WTC11 (cell line): ENCODE measurements at regions not wholly inside any gene's neighbourhood (a gene's known extent, or its start where the extent isn't known, plus 50 kb on each side); places are given as distances from the start of the nearest gene placed in this dataset.

Experiments used
- ATAC-seq: fragments of 200-7000 bp; cut with Tn5 transposase; 2 replicates; pipeline ENCODE4 v1.10.0; 2021; ENCODE audit warnings: mild to moderate bottlenecking, moderate library complexity
- CTCF ChIA-PET: fragments of 300-600 bp; sonication (Branson Sonifier 250); formaldehyde crosslinking; loops from one replicate; lab custom pipeline; 2021; ENCODE audit warnings: antibody characterized with exemption; lab: Charles Lee
- POLR2A ChIA-PET: fragments of 350-600 bp; sonication (Branson Sonifier 250); formaldehyde crosslinking; loops from one replicate; lab custom pipeline; 2021; ENCODE audit warnings: antibody characterized with exemption; lab: Charles Lee
- DNase-seq: peaks from one replicate; pipeline ENCODE4 v3.0.0; 2021; ENCODE audit warnings: low spot score
- H3K27ac Mint-ChIP-seq: 2 replicates; pipeline ENCODE4 v1.8.0; 2021; ENCODE audit warnings: mixed read lengths
- H3K27me3 Mint-ChIP-seq: 2 replicates; pipeline ENCODE4 v1.8.0; 2021; ENCODE audit warnings: low read depth, mild to moderate bottlenecking, moderate library complexity, mixed read lengths
- H3K36me3 Mint-ChIP-seq: 2 replicates; pipeline ENCODE4 v1.8.0; 2021; ENCODE audit warnings: mixed read lengths
- H3K4me1 Mint-ChIP-seq: 2 replicates; pipeline ENCODE4 v1.8.0; 2022; ENCODE audit warnings: mixed read lengths
- H3K4me3 Mint-ChIP-seq: 2 replicates; pipeline ENCODE4 v1.8.0; 2021; ENCODE audit warnings: mild to moderate bottlenecking, moderate library complexity, mixed read lengths
- H3K9me3 Mint-ChIP-seq: 2 replicates; pipeline ENCODE4 v1.8.0; 2021; ENCODE audit warnings: mixed read lengths
- ATF3 ChIP-seq: sonication (generic); formaldehyde crosslinking; conservative IDR thresholded peaks from 2 replicates; pipeline ENCODE4 v1.8.1; 2022; ENCODE audit warnings: mild to moderate bottlenecking, missing genetic modification reagents
- CBFB ChIP-seq: sonication (generic); formaldehyde crosslinking; IDR thresholded peaks from 2 replicates; pipeline ENCODE4 v1.8.1; 2022; ENCODE audit warnings: mild to moderate bottlenecking, low read depth, missing genetic modification reagents
- CREM ChIP-seq: sonication (generic); formaldehyde crosslinking; IDR thresholded peaks from 2 replicates; pipeline ENCODE4 v1.8.1; 2022; ENCODE audit warnings: mild to moderate bottlenecking, missing genetic modification reagents, moderate library complexity
- E2F4 ChIP-seq: sonication (generic); formaldehyde crosslinking; IDR thresholded peaks from 2 replicates; pipeline ENCODE4 v1.8.1; 2022; ENCODE audit warnings: low read depth, mild to moderate bottlenecking, moderate library complexity, missing genetic modification reagents, borderline replicate concordance
- ESRRA ChIP-seq: sonication (generic); formaldehyde crosslinking; IDR thresholded peaks from 2 replicates; pipeline ENCODE4 v1.8.1; 2022; ENCODE audit warnings: mild to moderate bottlenecking, missing genetic modification reagents, borderline replicate concordance
- GABPB1 ChIP-seq: sonication (generic); formaldehyde crosslinking; IDR thresholded peaks from 2 replicates; pipeline ENCODE4 v1.8.1; 2023; ENCODE audit warnings: mild to moderate bottlenecking, missing genetic modification reagents
- IRF2 ChIP-seq: sonication (generic); formaldehyde crosslinking; IDR thresholded peaks from 2 replicates; pipeline ENCODE4 v1.8.0; 2022; ENCODE audit warnings: low read depth, missing genetic modification reagents, borderline replicate concordance
- KAT7 ChIP-seq: sonication (generic); formaldehyde crosslinking; IDR thresholded peaks from 2 replicates; pipeline ENCODE4 v1.8.1; 2023; ENCODE audit warnings: missing genetic modification reagents, mild to moderate bottlenecking, borderline replicate concordance
- MAX ChIP-seq: sonication (generic); formaldehyde crosslinking; IDR thresholded peaks from 2 replicates; pipeline ENCODE4 v1.8.0; 2022; ENCODE audit warnings: mild to moderate bottlenecking, missing genetic modification reagents
- NFE2L1 ChIP-seq: sonication (generic); formaldehyde crosslinking; IDR thresholded peaks from 2 replicates; pipeline ENCODE4 v1.8.1; 2023; ENCODE audit warnings: missing genetic modification reagents
- PRDM15 ChIP-seq: sonication (generic); formaldehyde crosslinking; IDR thresholded peaks from 2 replicates; pipeline ENCODE4 v1.8.0; 2022; ENCODE audit warnings: missing genetic modification reagents
- RELA ChIP-seq: sonication (generic); formaldehyde crosslinking; IDR thresholded peaks from 2 replicates; pipeline ENCODE4 v1.8.1; 2022; ENCODE audit warnings: missing genetic modification reagents, mild to moderate bottlenecking, borderline replicate concordance
- RORB ChIP-seq: fragments of 250-450 bp; sonication (Bioruptor Pico); IDR thresholded peaks from 2 replicates; pipeline ENCODE4 v1.9.0; 2021; ENCODE audit warnings: mild to moderate bottlenecking
- SP1 ChIP-seq: sonication (generic); formaldehyde crosslinking; conservative IDR thresholded peaks from 2 replicates; pipeline ENCODE4 v1.8.1; 2022; ENCODE audit warnings: missing genetic modification reagents
- TCF7 ChIP-seq: sonication (generic); formaldehyde crosslinking; IDR thresholded peaks from 2 replicates; pipeline ENCODE4 v1.8.0; 2022; ENCODE audit warnings: mild to moderate bottlenecking, low read depth, missing genetic modification reagents, moderate library complexity
- TEAD1 ChIP-seq: sonication (generic); formaldehyde crosslinking; IDR thresholded peaks from 2 replicates; pipeline ENCODE4 v1.8.0; 2022; ENCODE audit warnings: mild to moderate bottlenecking, missing genetic modification reagents
- ZBTB21 ChIP-seq: sonication (generic); formaldehyde crosslinking; IDR thresholded peaks from 2 replicates; pipeline ENCODE4 v1.8.1; 2023; ENCODE audit warnings: mild to moderate bottlenecking, missing genetic modification reagents, borderline replicate concordance
- ZNF121 ChIP-seq: sonication (generic); formaldehyde crosslinking; IDR thresholded peaks from 2 replicates; pipeline ENCODE4 v1.8.0; 2023; ENCODE audit warnings: missing genetic modification reagents
- ZNF263 ChIP-seq: sonication (generic); formaldehyde crosslinking; IDR thresholded peaks from 2 replicates; pipeline ENCODE4 v1.8.1; 2022; ENCODE audit warnings: low read depth, mild to moderate bottlenecking, moderate library complexity, missing genetic modification reagents
- ZNF416 ChIP-seq: fragments of 250-450 bp; sonication (Bioruptor Pico); IDR thresholded peaks from 2 replicates; pipeline ENCODE4 v1.9.0; 2021; ENCODE audit warnings: mild to moderate bottlenecking, inconsistent platforms
- TF ChIP-seq, protein P1 (sequence below): sonication (generic); formaldehyde crosslinking; IDR thresholded peaks from 2 replicates; pipeline ENCODE4 v1.8.1; 2022; ENCODE audit warnings: mild to moderate bottlenecking, missing genetic modification reagents, moderate library complexity, borderline replicate concordance
- TF ChIP-seq, protein P2 (sequence below): sonication (generic); formaldehyde crosslinking; IDR thresholded peaks from 2 replicates; pipeline ENCODE4 v1.8.1; 2022; ENCODE audit warnings: low read depth, missing genetic modification reagents, borderline replicate concordance

DNA sequence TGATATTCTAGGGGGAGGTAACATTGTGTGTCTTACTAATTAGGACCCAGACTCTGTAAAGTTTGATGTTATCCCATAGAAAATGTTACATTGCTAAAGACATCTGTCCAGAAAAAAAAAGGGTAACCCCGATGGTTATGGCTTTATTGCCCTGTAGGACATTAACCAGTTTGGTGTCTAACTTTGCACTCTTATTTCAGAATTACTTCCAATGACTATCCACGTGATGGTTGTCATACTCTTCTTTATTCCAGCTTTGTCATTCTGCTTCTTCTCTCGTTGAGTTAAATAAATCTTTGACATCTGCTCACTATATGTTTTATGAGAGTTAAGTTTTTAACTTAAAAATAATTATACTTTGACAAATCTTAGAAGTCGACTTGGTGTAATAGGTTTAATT, 180.4 kb upstream of the ANKRD55 start (continued):
- TF ChIP-seq, protein P1, sequence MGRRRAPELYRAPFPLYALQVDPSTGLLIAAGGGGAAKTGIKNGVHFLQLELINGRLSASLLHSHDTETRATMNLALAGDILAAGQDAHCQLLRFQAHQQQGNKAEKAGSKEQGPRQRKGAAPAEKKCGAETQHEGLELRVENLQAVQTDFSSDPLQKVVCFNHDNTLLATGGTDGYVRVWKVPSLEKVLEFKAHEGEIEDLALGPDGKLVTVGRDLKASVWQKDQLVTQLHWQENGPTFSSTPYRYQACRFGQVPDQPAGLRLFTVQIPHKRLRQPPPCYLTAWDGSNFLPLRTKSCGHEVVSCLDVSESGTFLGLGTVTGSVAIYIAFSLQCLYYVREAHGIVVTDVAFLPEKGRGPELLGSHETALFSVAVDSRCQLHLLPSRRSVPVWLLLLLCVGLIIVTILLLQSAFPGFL, result no peak
- no peak for TF ChIP-seq NFE2L1 (CRISPR knock-in tag)
- TF ChIP-seq TEAD1, result no peak
- no peak for TF ChIP-seq ZNF263 (CRISPR knock-in tag)
- TF ChIP-seq CBFB, result no peak

DNA sequence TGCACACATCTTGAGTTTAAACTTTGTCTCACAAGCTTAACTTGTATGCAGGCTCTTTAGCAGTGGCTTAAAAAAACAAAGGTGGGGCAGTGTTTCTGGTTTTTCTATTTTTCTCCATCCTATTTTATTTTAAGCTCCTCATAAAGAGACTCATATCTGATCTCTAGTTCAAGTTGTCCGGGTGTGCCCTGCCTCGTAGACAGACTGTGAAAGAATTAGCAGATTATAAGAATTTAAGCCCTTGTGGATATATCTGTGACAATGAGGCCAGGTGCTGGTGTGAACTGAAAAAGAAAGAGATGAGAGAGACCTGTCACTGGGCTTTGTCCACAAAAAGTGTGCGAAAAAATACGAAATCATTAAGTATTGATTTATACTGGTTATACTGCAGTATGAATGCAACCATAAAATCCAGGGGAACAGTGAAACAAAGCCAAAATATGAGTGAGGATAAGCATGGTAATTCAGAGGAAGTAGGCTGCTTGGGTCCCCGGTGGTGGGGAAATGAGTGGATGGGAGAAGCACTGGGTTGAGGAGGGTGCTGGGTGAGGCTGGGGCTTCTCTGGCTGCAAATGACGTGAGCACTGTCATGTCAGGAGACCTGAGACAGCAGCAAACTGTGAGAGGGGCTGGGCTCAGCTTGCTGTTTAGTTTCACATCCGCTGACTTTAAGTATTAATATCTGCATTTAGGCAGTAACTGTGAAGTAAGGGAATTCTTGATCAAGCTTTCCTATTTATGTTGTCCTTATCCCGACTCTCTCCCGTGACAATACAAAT, 179.7 kb upstream of the ANKRD55 start:
- ATAC-seq, result peak; percentile 46
- CTCF ChIA-PET, result no interaction called here

More for the DNA sequence above, 179.7 kb upstream of the ANKRD55 start:
- POLR2A ChIA-PET, result interaction anchor here (0.6 kb wide), 1 partner anchor 84 kb away, joined by 3 read pairs; no protein-coding TSS in a partner anchor
- DNase-seq, result no peak
- H3K4me3 Mint-ChIP-seq, result no peak overlapping the region
- H3K27ac Mint-ChIP-seq, result no peak overlapping the region
- TF ChIP-seq ESRRA (CRISPR knock-in tag) (no peak), ZNF416 (CRISPR knock-in tag) (no peak), MAX (CRISPR knock-in tag) (no peak), ZBTB21 (CRISPR knock-in tag) (no peak), IRF2 (CRISPR knock-in tag) (no peak), E2F4 (no peak), TCF7 (no peak), ZNF121 (CRISPR knock-in tag) (no peak), GABPB1 (CRISPR knock-in tag) (no peak), KAT7 (CRISPR knock-in tag) (no peak), CREM (no peak), SP1 (no peak), RELA (CRISPR knock-in tag) (no peak), PRDM15 (CRISPR knock-in tag) (no peak), RORB (no peak), ATF3 (CRISPR knock-in tag) (no peak)
- TF ChIP-seq, protein P2, sequence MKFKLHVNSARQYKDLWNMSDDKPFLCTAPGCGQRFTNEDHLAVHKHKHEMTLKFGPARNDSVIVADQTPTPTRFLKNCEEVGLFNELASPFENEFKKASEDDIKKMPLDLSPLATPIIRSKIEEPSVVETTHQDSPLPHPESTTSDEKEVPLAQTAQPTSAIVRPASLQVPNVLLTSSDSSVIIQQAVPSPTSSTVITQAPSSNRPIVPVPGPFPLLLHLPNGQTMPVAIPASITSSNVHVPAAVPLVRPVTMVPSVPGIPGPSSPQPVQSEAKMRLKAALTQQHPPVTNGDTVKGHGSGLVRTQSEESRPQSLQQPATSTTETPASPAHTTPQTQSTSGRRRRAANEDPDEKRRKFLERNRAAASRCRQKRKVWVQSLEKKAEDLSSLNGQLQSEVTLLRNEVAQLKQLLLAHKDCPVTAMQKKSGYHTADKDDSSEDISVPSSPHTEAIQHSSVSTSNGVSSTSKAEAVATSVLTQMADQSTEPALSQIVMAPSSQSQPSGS (CRISPR knock-in tag), result no peak
- TF ChIP-seq, all 79 proteins: peak for 0
- no peaks in the 10 kb centered on the region for H3K27me3 Mint-ChIP-seq
- no peaks in the 10 kb centered on the region for H3K36me3 Mint-ChIP-seq
- peaks cover 5% of the 10 kb centered on the region for H3K9me3 Mint-ChIP-seq
- peaks cover 9% of the 10 kb centered on the region for H3K4me1 Mint-ChIP-seq
